ENCODE measurements at regions not wholly inside any gene's neighbourhood (a gene's known extent, or its start where the extent isn't known, plus 50 kb on each side); places are given as distances from the start of the nearest gene placed in this dataset.
"Not testable (repeated sequence)": the region's sequence is repeated elsewhere in the genome, so short reads cannot be mapped to it uniquely, and the experiment has no call there.

DNA sequence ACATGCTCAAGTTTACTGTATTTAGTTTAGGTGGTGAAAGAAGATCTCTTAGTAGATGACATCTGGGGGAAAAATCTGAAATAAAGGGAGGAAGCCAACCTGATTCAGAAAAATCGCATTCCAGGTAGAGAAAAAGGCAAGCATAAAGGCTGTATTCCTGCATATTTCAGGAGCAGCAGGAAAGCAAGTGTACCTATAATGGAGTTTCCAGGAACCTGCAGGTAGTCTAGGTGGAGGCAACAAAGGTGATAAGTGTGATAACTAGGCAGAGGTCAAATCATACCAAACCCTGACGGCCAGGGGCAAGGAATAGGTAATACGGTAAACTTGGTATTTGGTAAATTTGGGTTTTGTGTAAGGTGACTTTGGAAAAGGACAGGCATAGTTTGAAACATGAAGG is 132.8 kb upstream of the GOT2 start:
- DNase-seq: no peak

DNA sequence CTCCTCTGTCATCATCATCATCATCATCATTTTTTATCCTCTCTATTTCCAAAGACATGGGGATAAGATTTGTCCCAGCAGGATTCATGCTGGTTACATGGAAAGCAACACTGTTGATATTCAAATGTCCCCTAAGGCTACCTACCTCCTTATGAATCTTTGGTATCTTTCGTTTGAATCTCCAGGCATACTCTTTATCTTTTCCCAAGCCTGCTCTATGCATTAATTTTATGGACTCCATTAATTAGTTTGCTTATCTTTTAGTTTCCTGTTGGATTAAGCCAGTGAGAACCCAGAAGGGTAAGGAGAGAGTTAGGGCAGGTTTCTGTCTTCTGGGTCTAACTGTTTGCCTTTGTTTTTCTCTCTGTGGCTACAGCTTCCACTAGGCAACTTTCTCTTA is 129.6 kb upstream of the GOT2 start:
- DNase-seq: no peak

DNA sequence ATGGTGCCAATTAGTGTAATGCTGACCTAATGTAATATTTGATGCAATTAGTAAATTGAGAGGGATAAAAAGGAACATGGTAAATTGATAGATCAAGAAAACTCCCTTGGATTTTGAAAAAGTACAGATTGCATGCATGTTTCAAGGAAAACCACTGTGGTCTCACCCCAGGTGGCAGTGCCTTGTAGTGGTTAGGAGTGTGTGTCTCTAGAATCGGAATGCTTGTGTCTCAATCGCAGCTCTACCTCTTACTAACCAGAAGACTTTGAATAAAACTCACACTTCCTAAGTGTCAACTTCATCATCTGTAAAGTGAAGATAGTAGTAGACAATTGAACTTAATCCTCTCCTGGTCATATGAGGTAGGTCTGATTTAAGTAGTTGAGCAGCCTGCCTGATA is 128.9 kb upstream of the GOT2 start:
- DNase-seq: no peak

DNA sequence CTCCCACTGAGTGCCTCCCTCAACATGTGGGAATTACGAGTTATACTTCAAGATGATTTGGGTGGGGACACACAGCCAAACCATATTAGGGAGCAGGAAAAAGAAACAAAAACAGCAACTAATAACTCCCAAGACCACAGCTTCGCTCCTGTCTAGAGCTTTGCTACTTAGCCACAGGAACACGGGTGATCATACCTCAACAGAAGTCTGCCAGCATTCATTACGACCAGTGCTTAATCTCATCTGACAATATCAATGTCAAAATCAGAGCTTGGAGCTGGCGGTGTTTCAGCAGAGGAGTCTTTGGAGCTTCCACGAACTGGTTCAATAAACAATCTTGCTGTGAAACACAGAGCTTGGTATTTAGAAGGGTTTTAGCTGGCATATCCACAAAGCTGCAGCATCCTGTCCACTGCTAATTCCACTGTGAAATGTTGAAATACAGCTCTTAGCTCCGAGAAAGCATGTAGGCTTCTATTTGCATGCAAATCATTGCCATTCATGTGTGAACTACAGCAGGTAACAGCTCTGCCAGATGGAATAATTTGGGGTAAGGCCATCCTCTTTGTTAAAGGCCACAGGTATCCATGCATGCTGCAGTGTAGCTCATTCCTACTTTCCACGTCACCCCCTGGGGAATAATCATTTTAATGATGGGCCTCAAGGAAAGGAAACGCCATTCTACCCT is 128.4 kb upstream of the GOT2 start:
- peak in 2 of 3 experiments; percentile 4 to 59 for DNase-seq

DNA sequence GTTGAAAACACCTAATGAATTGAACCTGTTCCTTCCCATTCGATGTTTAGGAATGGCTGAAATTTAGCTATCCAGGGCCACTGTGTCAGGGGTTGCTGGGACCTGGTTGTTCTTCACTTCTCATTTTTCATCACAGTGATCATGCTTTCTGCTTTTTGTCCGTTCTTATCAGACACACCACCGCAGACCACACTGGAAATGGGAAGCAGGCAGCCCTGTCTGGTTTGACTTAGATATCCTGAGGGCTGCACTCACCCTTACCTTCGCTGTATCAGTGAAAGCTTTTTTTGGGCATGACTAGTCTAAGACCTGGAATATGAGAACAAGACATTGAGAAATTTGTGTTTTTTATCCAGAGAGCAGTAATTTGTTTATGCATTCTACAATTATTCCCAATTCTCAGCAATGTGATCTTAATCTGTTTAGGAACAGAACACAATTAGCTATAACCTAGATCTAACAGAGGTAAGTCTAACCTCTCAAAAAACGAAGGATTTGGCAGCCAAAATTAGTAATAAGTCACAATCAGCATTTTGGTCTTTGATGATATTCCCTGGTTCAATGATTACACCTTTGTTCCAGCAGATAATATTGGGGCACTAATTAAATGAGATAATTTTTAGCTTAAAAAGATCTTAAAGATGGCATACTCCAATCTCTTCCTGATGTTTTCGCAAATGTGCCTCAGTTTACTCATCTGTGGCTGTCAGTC is 126.0 kb upstream of the GOT2 start:
- no peak for DNase-seq

DNA sequence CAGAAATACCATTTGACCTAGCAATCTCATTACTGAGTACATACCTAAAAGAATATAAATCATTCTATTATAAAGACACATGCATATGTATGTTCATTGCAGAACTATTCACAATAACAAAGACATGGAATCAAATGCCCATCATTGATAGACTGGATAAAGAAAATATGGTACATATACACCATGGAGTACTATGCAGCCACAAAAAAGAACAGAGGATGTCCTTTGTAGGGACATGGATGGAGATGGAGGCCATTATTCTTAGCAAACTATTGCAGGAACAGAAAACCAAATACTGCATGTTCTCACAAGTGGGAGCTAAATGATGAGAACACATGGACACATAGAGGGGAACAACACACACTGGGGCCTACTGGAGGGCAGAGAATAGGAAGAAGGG is 124.5 kb upstream of the GOT2 start:
- not testable (repeated sequence) for DNase-seq

DNA sequence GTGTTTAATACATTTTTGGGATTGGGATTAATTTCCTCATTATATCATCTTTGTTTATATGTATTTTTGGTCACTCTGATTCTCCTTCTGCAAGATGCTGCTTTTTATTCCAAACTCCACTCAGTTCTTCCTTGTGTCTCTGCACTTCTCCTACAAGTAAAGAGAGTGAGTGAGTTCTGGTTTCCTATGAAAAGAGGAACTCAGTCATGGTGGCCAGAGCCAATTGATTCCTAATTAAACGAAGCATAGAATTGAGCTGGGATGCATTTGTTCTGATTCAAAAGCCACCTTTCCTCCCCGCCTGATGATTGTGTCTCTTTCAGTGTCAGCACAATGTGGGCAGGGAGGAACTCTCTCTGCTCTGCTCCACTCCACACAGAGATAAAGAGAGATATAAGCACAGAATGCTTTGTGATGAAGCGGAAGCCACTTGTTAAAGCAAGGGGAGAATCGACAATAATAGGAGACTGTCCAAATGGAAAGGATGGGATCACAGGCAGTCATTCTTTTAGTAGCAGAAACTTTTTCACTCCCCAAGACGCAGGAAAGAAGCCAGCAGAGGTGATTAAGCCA is 121.3 kb upstream of the GOT2 start:
- DNase-seq: no peak

DNA sequence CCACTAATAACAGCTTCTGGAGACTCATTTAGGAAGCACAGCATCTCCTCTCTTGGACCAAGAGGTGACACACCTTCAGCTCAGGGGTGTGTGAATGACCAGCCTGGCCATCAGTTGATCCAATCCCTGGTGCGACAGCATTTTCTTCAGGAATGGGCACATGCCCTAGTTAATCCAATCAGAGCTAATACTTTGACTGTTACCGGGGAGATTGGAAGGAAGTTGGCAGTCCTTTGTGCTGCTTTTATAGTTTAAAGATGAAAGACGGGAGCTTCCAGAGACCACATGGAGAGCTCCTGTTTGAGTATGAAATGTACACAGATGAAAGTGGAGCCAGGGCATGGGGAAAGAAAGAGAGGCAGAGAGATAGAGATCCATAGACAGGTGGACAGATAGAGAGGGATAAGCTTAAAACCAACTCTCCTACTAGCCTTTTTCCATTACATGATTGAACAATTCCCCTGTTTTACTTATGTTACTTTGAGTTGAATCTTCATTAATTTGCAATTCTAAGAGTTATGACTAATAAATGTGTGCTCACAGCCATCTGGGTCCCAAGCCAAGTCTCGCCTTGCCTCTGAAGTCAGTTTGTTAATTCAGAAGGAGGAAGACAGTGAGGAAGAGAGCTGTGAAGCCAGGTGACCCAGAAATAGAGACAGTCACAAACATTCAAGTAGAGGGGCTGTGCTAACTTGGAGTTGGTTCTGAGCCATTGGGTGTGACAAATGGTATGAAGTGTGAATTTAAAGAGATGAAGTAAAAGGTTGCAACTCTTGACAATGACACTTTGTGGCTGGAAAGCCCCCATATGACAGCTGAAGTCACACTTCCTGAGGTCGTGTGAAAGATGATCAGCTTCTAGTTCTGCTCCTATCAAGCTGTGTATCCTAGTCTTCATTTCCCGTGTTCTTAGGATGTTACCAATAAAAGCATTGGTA is 120.0 kb upstream of the GOT2 start:
- no peak for DNase-seq

DNA sequence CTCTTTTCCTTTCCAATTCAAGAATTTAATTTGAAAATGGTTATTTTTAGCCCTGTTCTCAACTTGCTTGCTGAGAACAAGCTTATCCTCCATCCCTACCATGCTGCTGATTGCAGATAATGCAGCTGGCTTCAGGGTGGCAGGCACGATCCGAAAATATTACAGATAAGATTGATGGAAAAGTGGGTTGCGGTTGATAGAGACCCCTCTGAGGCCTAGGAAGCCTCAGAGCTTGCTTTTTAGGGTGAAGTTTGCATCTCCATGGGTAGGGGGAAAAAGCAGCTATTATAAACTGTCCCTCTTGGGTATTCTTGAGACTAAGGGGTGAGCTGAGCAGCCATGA is 116.5 kb upstream of the GOT2 start:
- no peak for DNase-seq

DNA sequence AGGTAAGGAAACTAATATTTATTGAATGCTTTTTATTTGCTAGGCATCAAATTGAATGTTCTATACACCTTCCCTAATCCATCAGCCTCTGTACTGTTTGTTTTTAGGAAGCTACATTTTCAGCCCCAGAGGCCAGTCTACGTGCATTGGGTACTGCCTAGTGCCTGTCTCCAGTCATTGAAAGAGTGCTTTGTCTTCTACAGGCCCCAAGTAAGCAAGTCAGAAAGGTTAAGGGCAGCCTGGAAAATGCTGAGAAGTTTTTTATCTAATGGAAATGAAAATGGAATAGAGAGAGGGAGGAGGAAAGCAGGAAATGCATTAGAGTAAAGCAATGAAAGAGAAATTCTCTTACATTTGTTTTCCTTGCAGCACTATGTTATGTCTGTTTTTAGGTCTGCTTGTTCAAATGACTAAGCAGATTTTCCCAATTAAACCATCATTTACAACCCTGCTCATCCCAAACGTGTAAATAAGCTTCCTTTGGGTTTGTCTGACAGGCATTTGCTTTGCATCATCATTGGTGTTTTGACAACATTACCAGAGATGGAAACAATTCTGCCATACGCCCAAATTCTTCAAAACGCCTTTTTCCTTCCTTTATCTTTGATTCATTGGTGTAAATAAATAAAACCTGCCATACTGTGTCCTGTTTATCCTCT is 116.0 kb upstream of the GOT2 start:
- no peak for DNase-seq

DNA sequence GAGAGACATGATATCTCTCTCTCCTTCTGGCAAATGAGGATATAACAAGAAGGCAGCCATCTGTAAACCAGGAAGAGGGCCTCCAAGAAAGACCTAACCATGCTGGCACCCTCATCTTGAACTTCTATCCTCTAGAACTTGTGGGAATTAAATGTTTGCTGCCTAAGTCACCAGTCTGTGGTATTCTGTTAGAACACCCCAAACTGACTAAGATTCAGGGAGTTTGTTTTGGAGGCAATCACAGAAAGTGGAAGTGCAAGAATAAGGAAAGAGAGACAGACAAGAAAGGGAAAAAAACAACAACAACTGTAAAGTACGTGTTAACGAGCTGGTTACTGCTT is 114.5 kb upstream of the GOT2 start:
- DNase-seq: no peak

DNA sequence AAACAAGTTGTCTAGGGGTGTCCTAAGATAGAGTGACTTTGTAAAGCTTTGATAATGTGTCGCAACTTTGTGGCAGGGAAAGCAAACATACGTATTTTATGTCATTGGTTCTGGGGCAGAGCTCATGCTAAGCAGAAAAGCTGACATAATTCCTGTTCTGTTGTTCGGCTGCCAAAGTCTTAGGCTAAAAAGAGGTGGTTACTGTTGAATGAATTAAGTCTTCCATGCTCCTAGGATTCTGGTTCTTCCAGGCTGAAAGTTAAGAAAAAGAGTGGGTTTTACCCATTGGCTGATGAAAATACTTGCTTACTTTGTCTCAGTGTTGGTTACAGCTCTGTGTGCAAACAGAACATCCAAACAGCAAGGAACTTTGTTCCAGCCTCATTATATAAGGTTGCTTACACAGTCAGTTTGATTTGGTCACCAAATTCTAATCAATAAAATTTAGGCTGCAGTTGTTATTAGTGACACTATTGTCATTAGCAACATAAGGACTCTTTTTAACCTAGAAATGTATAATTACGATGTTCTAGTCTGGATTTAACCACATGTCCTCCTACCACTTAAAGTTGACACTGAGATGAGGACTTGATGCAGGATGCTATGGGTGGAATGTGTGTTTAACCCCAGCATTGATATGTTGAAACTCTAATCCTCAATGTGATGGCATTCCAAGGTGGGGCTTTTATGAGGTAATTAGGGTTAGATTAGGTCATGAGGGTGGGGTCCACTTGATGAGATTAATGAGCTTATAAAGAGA is 114.0 kb upstream of the GOT2 start:
- DNase-seq: no peak

DNA sequence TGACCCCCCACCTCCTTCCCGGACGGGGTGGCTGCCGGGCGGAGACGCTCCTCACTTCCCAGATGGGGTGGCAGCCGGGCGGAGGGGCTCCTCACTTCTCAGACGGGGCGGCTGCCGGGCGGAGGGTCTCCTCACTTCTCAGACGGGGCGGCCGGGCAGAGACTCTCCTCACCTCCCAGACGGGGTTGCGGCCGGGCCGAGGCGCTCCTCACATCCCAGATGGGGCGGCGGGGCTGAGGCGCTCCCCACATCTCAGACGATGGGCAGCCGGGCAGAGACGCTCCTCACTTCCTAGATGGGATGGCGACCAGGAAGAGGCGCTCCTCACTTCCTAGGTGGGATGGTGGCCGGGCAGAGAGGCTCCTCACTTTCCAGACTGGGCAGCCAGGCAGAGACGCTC is 112.1 kb upstream of the GOT2 start:
- not testable (repeated sequence) for DNase-seq

DNA sequence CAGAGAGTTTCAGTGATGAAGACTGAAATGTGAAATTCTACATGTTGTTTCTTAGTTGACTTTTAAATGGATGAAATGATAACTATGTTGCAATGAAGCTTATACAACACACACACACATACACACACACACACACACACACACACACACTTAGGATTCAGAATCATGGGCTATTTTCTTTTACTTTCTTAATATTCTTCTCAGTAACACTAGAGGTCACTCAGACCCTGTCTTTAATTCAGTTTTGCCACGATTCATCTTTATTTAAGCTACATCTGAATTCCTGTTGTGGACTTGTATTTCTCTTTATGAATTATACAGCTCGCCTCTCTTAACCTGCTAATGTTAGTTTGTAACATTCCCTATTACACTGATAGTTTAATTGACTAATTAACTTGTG is 109.6 kb upstream of the GOT2 start:
- peak in 1 of 3 experiments; percentile 14 for DNase-seq

DNA sequence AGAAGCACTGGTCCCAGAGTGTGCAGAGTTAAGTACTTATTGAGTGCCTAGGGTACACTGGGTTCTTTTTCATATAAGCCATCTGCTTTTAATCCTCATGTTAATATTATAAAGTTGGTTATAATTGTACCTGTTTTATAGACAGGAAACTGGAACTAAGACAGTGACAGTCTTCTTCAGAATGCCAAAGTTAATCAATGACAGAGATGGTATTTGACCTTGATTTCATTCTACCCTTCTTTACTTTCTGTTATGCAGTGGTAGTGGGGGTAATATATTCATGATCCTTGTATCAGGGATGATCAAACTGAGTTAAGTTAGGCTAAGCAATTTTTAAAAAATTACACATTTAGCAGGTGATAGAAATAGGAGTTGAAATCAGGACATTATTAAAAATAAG is 108.6 kb upstream of the GOT2 start:
- DNase-seq: no peak

DNA sequence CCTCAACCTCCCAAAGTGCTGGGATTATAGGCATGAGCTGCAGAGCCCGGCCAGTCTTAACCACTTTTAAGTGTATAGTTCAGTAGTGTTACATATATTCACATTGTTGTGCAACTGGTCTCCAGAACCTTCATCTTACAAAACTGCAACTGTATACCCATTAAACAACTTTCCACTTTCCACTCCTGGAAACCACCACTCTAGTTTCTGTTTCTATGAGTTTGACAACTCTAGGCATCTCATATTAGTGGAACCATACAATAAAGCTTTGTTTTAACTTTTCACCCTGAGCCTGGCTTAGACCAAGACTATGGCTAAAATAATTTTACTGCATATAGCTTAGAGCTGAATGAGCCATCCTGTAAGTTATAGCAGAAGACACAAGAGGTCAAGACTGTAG is 108.0 kb upstream of the GOT2 start:
- DNase-seq: no peak

DNA sequence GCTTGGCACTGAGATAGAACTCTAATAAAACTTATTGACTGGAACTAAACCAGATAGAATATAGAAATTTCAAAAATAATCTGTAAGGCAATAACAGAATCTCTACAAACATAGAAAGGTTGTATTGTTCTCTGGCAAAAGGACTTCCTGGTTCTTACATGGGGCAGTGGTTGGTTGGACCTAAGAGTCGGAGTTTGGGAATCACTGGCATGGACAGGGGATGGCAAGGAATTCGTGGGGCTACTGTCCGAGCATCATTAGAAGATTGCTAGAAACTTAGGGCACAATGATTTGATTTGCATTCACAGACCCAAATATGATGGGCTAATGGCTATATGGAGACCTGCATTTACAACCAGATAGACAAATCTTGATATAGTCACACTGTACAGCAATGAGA is 103.8 kb upstream of the GOT2 start:
- DNase-seq: no peak

DNA sequence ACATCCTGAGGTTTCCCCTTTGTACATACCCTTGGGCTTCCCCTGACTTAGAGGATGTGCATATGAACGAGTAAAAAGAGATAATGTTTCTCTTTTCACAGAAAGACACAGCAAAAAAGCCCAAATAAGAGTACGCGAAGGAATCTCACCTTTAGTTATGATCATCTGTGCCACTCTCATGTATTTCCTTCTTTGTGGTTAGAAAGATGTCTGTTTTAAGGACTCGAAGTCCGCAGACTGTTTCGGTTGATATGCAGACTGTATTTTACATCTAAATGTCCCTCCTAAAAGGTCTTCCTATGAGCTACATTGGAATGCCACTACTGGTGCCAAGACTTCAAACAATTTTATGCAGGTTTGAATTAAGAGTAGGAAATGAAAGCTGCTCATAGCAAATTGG is 102.3 kb upstream of the GOT2 start:
- DNase-seq: no peak

DNA sequence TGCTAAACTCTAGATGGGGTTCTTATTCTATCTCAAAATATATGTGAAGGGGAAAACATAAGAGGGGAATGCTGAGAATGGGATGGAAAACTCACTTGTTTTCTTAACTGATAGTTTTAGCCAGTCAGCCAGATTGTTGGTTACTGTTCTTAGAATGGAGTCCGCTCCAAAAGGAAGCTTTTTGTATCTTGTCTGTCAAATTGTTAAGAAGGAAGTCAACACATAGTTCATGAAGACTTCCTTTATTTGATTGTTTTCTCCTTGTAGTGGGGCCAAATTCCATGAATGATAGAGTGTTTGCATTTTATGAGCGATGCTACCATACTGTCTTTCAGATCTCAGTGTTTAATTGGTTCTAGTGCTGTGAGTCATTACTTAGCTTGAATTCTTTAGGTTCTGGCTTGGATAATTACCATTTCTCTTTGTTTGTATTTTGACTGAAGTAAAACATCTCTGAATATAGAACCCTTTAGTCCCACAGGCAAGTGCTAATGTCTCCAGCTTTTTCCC is 98.3 kb upstream of the GOT2 start:
- DNase-seq: no peak

DNA sequence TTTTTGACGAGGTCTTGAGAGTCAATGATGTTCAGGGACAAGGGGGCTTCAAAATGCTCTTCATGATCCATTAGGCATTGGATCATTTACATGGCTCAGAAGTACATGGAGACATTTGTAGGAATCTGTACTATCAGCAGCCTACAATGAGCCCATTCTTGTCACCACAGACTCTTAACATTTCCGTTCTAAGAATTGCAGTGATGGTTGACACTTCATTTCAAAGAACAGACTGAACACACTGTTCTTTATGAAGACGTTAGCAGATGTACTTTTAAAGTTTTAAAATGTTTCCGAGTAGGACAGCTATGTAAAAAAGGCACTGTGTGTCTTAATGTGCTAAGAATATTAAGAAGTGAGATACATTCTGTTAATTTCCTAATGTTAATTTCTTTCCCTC is 97.3 kb upstream of the GOT2 start:
- DNase-seq: no peak

DNA sequence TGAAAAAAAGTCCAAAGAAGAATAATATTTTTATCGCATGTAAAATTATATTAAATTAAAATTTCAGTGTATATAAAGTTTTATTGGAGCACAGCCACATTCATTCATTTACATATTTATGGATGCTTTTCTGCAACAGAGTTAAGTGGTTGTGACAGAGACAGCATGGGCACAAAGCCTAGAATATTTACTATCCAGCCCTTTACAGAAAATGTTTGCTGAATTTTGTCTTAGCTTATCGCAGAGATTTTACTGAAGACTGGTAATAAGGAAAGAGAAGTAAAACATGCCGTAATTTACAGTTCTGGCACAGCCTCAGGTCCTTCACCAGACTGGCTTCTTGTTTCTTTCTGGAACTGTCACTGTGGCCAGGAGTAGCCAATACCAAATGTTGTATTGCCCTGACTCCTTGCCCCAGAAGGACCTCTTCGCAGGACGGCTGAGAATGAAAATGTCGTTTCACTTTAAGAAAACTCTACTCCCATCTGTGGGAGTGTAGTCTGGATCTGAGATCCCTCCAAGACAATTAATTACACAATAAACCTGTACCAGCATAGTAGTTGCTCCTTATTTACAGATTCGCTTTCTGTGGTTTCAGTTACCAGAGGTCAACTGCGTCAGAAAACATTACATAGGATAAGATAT is 94.9 kb upstream of the GOT2 start:
- DNase-seq: no peak

DNA sequence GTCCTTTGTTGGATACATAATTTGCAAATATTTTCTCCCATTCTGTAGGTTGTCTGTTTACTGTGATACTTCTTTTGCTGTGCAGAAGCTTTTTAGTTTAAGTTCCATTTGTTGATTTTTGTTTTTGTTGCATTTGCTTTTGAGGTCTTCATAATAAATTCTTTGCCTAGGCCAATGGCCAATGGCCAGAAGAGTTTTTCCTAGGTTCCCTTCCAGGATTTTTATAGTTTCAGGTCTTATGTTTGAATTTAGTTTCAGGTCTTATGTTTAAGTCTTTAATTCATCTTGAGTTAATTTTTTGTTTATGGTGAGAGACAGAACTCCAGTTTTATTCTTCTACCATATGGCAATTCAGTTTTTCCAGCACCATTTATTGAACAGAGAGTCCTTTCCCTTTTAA is 90.1 kb upstream of the GOT2 start:
- no peak for DNase-seq
